NCI-H226 (cell line): ENCODE measurements at regions not wholly inside any gene's neighbourhood (a gene's known extent, or its start where the extent isn't known, plus 50 kb on each side); places are given as distances from the start of the nearest gene placed in this dataset.
A peak's percentile ranks its signal among the peaks of the same experiment; 100 is the strongest.
"Not testable (repeated sequence)": the region's sequence is repeated elsewhere in the genome, so short reads cannot be mapped to it uniquely, and the experiment has no call there.

Source experiments
- DNase-seq: peaks from one replicate; pipeline ENCODE4 v3.0.0-alpha.2; 2015

DNA sequence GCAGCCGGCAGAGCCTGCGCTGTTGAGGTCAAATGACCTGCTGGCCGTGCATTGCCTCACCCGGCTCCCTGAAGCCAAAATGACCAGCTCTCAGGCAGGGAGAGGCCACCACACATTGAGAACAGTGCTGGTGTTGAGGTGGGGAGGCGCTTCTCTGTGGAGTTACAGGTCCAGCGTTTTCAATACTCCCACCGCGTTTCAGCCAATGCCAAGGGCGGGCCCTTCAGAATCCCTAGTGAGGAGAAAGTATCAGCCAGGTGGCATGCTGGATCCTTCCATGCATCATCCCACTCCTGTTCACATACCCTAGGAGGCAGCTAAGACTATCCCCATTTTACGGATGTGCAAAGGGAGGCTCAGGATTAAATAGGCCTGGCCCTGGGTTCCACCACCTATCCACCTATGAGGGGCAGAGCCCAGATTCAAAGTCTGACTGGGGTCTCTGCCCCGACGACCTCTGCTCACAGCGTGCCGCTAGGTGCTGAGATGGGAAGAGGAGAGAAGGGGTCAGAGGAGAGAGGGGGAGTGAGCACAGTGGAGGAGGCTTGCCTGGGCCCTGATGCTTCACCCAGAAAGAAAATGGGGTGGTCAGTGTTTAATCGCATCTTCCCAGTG, 137.6 kb upstream of the ID2 start:
- no peak for DNase-seq

- peak; percentile 55 for DNase-seq
Measured at GRCh38 chr2:8544786-8545694, 136.8 kb upstream of the ID2 start.

- no peak for DNase-seq
Measured at GRCh38 chr2:8545695-8546611, 135.9 kb upstream of the ID2 start.

DNA sequence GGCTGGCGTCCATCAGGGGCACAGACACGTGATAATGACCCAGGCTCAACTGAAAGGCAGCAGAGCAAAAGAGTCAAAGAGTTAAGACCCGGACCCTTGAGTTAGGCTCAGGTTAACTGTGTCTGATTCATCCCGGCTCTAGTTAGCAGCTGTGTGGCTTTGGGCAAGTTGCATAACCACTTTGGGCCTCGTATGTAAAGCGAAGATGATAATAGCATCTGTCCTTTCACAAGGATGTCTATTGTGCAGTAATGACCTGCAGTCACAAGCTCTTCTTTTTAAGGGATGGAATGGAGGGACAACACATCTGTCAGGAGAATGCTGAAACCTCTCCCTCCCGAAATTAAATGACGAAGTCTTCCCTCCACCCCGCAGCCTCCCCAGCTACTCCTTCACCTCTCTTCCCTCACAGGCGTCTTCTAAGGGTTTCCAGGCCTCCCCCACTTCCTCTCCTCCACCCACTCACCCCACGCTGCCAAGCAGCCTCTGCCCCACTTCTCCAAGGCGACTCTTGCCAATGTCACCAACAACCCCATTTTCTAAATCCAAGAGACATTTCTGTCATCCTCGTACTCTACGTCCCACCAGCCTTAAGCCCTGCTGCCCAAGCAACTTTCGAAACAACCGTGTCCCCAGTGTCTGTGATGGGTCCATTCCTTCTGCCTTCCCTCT, 135.1 kb upstream of the ID2 start:
- no peak for DNase-seq

DNA sequence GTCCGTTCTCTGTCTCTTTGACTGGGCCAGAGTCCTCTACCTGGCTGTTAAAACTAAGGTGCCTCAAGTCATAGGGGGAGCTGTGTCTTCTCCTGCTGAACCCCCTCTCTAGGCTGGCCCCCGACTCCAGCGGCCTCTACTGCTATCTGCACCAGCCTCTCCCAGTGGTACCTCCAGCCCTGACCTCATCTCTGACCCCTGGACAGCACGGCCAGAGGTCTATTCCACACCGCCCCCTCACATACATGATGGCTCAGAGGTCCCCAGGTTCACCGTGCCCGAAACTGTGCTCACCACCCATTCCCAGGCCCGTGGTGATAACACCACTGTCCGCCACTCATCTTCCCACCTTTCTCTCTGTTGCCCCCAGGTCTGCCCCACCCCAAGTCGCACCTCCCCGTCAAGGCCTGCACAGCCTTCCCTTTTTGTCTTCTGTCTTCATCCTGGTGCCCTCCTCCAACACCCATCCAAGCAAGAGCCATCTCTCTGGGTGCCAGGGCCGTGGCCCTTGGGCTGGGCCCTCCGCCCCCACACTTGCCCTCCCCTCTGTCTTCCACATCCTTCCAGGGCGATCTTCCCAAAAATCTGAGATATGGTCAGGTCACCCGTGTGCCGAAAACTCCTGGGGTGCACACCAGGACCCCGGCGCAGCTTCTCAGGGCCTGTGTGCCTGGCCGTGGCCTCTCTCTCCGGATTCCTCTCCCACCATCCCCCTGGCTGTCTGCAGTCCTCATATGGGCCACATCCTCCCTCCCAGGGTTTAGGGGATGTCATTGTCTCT, 134.4 kb upstream of the ID2 start:
- DNase-seq = no peak

GRCh38 chr2:8548065-8548618, 133.7 kb upstream of the ID2 start:
- no peak for DNase-seq

DNA sequence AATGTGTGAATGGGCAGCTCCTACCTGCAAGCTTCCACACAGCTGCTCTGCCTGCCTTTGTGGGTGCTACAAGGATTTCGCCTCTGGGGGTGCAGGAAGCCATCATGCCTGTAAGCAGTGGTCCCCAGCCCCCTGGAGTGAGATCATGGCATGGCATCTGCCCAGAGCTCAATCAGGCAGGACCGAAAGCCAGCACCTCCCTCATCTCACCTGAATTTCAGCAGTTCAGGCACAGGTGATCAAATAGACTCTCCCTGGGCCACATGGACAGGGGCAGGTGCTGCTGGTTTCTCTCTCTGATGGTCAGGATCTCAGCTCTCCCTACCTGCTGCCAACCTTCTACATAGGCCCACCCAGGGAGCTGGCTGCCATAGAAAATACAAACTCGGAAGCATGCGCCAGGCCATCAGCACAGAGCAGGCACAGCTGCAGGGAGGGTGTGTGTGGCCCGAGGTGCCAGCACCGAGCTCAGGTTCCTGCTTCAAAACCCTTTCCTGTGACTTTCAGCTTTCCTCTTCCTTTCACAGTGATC, 133.2 kb upstream of the ID2 start:
- DNase-seq = no peak

- no peak for DNase-seq
Measured at GRCh38 chr2:8549273-8549922, 132.5 kb upstream of the ID2 start.

DNA sequence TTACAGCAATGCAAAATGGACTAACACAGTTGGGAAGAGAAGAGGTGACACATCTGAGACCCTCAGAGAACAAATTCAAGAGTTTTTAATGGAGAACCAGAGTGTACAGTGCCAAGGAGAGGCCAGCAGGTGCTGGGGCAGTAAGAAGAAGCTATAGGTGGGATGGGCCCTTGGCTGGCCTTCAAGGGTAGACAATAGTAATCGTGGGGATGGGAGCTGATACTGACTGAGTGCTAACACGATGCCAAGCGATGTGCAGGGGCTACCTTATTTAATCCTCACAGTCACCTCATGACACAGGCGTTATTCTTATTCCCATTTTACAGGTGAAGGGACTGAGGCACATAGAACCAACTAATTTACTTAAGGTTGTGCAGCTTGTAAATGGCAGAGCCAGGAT, 131.9 kb upstream of the ID2 start:
- DNase-seq = no peak

DNA sequence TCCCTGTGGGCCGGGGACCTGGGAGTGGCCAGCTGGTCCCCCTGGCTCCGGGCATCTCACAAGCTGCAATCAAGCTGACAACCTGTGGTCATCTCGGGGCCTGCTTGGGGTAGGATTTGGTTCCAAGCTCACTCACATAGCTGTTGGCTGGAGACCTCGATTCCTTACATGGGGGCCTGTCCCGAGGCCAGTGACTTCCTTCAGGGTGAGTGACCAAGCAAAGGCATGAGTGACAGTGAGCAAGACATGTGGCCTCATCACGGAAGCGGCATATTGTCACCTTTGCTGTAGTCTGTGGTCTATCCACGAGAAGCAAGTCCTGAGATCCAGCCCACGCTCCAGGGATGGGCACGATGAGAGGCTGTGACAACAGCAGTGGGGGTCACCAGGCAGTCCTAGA, 131.4 kb upstream of the ID2 start:
- no peak for DNase-seq

DNA sequence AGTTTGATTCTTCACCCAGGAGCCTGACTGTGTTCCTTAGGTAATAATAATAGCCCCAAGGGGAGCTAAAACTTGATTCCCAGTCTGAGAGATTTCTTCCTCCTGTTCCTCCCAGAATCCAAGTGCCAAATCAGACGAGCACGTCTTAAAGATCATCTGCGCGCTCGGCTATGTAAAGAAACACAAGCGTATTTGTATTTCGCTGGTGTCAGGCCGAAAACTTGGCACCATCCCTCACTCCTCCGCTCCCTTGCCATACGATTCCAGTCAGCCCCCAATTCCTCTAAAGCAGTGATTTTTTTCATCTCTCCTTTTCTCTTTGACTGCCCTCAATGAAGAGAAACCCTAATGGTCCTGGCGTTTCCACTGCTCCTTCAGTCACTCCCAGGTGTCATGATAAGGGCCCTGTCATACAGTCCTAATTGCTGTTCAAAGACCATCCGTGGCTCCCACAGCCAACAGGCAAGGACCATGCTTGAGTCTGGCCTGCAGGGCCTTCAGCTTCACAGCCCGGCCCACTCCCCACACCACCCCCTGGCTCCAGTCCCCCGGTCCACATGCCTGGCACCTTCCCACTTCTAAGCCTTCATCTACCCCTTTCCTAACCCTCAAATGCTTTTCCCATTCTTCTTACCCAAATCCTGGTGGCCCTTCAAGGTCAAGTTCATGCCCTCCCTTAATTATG, 130.8 kb upstream of the ID2 start:
- DNase-seq = no peak

- no peak for DNase-seq
Measured at GRCh38 chr2:8551622-8552074, 130.2 kb upstream of the ID2 start.

DNA sequence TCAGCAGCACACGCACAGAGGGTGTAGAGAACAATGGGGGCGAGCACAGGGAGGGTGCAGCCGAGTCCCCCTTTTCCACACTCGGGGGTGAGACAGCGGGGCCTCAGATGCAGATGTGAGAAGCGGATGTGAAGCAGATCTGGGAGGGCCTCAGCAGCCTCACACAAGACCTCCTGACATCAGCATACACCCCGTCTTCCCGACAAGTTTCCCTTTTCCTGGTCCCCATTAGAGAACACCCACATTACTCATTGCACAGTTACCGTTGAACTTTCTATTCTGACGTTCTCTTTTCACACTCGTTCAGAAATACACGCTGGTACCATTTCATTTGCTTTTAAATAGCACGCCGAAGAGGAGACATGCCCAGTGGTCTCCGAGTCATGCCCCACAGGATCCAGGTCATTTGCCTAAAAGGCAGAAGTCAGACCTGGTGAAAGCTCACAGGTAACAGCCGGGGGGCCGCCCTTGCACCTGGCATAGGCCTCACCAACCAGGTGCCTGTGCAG, 129.5 kb upstream of the ID2 start:
- no peak for DNase-seq

- DNase-seq = no peak
Measured at GRCh38 chr2:8553643-8554042, 128.2 kb upstream of the ID2 start.

DNA sequence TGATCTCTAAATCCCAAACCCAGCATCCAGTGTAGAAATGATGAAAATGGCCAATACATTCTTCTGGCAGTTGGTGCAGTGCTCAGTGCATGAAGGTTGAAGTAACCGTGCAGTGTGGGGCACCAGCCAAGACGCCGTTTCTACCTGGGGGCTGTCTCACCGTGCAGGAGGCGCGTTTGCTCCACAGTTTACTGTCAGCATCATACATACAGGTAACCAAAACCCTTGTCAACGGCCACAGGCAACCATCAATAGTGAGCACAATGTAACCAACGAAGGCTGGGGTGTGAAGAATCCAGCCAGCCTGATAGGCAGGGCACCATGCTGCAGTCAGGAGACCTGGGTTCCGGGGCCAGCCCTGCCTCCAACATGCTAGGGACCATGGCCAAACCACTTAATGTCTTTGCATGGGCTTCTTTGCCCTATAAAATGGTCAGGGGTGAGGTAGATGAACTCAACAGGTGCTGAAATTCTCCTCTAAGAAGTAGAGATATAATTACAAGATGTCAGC, 127.5 kb upstream of the ID2 start:
- no peak for DNase-seq

- no peak for DNase-seq
Measured at GRCh38 chr2:8555543-8555942, 126.3 kb upstream of the ID2 start.

DNA sequence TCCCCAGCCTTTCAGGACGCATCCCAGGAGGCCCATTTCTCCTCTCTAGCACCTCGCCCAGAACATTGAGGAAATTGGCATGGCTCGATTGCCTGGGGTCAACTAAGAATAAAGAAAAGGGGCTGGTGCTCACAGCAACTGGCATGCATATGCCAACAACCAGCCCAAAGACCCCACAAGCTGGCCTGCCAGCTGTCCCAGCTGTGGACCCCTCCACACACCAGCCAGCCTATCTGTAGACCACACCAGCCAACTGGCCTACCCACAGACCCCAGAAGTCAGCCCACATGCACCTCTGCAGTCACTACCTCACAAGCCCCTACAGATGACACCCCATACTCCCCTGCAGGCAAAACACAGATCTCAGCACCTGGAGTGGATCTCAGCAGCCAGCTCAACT, 123.8 kb upstream of the ID2 start:
- no peak for DNase-seq

GRCh38 chr2:8558956-8559355, 122.9 kb upstream of the ID2 start:
- no peak for DNase-seq

DNA sequence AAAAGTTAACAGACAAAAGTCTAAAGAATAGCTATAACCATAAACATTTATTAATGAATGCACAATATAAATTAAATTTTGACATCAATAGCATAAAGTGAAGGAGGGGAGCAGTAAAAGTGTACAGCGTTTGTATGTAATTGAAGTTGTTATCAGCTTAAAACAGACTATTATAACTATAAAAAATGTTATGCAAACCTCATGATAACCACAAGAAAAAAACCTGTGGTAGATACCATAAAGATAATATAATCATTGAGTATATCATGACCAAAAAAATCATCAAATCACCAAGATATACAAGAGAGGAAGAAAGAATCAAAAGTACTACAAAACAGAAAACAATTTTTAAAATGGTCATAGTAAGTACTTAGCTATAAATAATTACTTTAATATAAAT, 122.1 kb upstream of the ID2 start:
- no peak for DNase-seq

GRCh38 chr2:8561692-8562091, 120.2 kb upstream of the ID2 start:
- not testable (repeated sequence) for DNase-seq
